Fibroblast of gingiva (primary cell): ENCODE measurements at regions not wholly inside any gene's neighbourhood (a gene's known extent, or its start where the extent isn't known, plus 50 kb on each side); places are given as distances from the start of the nearest gene placed in this dataset.
A peak's percentile ranks its signal among the peaks of the same experiment; 100 is the strongest.
"Not testable (repeated sequence)": the region's sequence is repeated elsewhere in the genome, so short reads cannot be mapped to it uniquely, and the experiment has no call there.

Experiments used
- DNase-seq: peaks from one replicate; pipeline ENCODE4 v3.0.0-alpha.2; 2011; ENCODE audit warnings: low read depth

GRCh38 chr13:38415233-38415632 lies 65.6 kb downstream of the UFM1 start:
- DNase-seq, result no peak

- no peak for DNase-seq
Observed at GRCh38 chr13:38417241-38417640, 67.6 kb downstream of the UFM1 start.

GRCh38 chr13:38417727-38418126 lies 68.1 kb downstream of the UFM1 start:
- peak; percentile 9 for DNase-seq

GRCh38 chr13:38418286-38418685 lies 68.6 kb downstream of the UFM1 start:
- DNase-seq, result peak; percentile 8

- no peak for DNase-seq
Observed at GRCh38 chr13:38419312-38419873, 69.7 kb downstream of the UFM1 start.

GRCh38 chr13:38421590-38422560 lies 72.2 kb downstream of the UFM1 start:
- peak; percentile 3 for DNase-seq

GRCh38 chr13:38429916-38430315 lies 80.3 kb downstream of the UFM1 start:
- peak; percentile 32 for DNase-seq

GRCh38 chr13:38430796-38431195 lies 81.1 kb downstream of the UFM1 start:
- peak; percentile 7 for DNase-seq

GRCh38 chr13:38440666-38441065 lies 91.0 kb downstream of the UFM1 start:
- no peak for DNase-seq

- no peak for DNase-seq
Observed at GRCh38 chr13:38444904-38445303, 95.3 kb downstream of the UFM1 start.

- DNase-seq, result no peak
Observed at GRCh38 chr13:38452656-38453055, 103.0 kb downstream of the UFM1 start.

- DNase-seq, result no peak
Observed at GRCh38 chr13:38462605-38463004, 113.0 kb downstream of the UFM1 start.

- DNase-seq, result no peak
Observed at GRCh38 chr13:38463048-38463447, 113.4 kb downstream of the UFM1 start.

- DNase-seq, result not testable (repeated sequence)
Observed at GRCh38 chr13:38472411-38472810, 122.8 kb downstream of the UFM1 start.

GRCh38 chr13:38473305-38473704 lies 123.7 kb downstream of the UFM1 start:
- DNase-seq, result no peak

GRCh38 chr13:38477676-38478075 lies 128.0 kb downstream of the UFM1 start:
- no peak for DNase-seq

- DNase-seq, result no peak
Observed at GRCh38 chr13:38483623-38484022, 134.0 kb downstream of the UFM1 start.

- no peak for DNase-seq
Observed at GRCh38 chr13:38490657-38491056, 141.0 kb downstream of the UFM1 start.

- no peak for DNase-seq
Observed at GRCh38 chr13:38494445-38494844, 144.8 kb downstream of the UFM1 start.

GRCh38 chr13:38496917-38497316 lies 147.3 kb downstream of the UFM1 start:
- DNase-seq, result no peak

- DNase-seq, result no peak
Observed at GRCh38 chr13:38498271-38498670, 148.6 kb downstream of the UFM1 start.

GRCh38 chr13:38514575-38514974 lies 164.9 kb downstream of the UFM1 start:
- DNase-seq, result no peak

GRCh38 chr13:38518328-38518727 lies 168.5 kb upstream of the FREM2 start:
- DNase-seq, result no peak
